GM18909 (cell line): ENCODE measurements at regions not wholly inside any gene's neighbourhood (a gene's known extent, or its start where the extent isn't known, plus 50 kb on each side); places are given as distances from the start of the nearest gene placed in this dataset.
"Not testable (repeated sequence)": the region's sequence is repeated elsewhere in the genome, so short reads cannot be mapped to it uniquely, and the experiment has no call there.

ENCODE experiments used
- ATAC-seq: cut with Tn5 transposase; IDR thresholded peaks from one replicate; pipeline ENCODE4 v1.9.1; 2021; ENCODE audit warnings: mild to moderate bottlenecking; ENCODE audit not compliant: unreplicated experiment, poor library complexity

- ATAC-seq, result no peak
These were observed 62.9 kb downstream of the ACKR3 start for GRCh38 chr2:236632295-236633218.

- no peak for ATAC-seq
These were observed 63.6 kb downstream of the ACKR3 start for GRCh38 chr2:236633219-236633570.

DNA sequence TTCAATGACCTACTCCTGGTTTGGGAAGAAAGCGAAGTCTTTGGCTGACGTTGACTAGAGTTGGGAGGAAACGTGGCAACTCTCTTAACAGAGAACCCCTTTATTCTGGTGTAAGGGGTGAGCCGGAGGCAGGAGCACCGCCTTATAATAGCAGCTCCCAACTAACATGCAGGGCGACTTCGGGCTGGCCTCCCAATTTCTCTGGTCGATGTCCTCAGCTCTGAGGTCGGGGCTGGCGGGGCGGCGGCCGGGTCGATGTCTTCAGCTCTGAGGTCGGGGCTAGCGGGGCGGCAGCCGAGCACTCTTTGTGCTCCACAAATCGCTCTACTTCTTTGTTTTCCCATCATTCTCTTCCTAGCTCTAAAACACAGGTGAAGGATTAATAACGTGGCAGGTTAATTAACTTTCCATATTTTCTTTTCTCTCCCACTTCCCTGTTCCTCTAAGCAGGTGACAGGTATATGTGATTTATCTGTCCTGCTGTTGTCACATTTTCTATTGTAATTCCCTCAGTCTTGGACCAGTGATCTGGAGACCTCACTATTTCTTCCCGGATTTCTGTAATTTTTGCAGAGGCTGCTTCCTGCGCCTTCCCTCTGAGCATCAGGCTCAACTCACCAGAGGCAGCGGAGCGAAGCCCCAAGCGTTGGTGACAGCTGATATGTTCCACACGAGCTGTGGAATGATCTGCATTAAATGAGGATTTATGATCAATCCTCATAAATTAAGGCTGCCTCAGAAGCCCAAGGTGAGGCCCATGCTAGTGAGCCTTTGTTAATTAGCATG lies 64.3 kb downstream of the ACKR3 start:
- ATAC-seq, result no peak

- ATAC-seq, result no peak
These were observed 66.6 kb downstream of the ACKR3 start for GRCh38 chr2:236636261-236636660.

DNA sequence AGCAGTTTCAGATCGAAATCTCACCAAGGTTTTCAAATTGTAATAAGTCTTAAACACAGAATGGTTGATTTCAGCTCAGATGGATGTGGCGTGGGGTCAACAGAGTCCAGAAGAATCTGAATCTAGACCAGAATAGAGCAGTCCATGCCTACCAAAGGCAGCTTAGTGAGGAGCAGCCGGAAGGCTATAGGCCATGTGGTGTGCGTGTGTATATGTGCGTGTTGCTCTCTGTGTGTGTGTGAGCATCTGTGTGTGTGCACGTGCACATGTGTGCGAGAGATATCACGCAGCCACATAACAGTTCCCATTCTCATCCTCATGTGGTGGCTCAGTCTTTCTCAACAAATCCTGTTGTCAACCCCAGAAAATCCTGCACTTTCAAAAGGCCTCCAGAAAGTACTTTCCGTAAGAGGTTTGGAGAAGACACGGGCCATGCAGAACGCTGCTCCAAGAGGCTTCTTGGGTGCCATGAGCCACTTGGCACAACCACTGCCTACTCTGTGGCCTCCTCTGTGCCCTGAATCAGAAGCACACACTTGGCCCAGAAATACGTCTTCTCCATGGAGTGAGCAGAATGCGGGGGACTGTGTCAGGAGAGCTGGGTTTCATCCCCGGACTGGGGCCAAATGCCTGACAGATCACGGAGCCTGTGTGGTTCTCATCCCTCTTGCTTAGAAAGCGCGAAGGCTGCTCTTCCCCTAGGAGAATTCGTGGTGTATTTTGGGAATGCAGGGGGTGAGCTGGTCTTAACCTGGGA lies 67.3 kb downstream of the ACKR3 start:
- ATAC-seq, result no peak

DNA sequence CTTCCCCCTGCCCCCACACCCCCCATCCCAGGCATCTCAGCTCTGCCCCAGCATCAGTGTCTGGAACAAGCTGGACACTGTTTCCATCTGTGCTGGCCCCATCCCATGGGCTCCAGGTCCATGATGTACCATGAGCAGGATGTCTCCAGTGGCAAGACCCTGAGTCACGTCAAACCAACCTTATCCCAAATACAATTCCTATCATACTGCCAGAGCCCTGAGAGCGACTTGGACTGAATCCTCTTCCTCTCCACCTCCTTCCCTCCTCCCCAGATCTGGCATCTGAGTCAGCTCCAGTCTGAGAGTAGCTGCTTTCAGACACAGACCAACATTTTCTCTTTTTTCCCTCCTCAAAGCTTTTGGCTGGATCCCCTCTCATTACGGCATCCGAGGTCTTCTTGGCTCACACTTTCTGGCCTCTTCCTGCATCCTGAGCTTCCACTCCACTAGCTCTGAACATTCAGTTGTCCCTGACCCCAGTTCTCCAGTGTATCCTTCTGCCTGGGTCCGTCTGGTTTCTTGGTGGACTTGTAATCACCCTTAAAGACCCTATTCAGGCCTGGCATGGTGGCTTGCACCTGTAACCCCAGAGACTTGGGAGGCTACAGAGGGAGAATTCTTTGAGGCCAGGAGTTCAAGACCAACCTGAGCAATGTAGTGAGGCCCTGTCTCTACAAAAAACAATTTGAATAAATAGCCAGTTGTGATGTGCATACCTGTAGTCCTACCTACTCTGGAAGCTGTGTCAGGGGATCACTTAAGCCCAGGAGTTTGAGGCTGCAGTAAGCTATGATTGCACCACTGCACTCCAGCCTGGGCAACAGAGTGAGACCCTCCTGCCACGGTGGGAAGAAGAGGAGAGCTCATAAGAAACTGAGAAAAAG lies 68.3 kb downstream of the ACKR3 start:
- no peak for ATAC-seq

GRCh38 chr2:236638707-236639106 lies 69.1 kb downstream of the ACKR3 start:
- no peak for ATAC-seq

- ATAC-seq, result no peak
These were observed 70.0 kb downstream of the ACKR3 start for GRCh38 chr2:236639461-236640235.

DNA sequence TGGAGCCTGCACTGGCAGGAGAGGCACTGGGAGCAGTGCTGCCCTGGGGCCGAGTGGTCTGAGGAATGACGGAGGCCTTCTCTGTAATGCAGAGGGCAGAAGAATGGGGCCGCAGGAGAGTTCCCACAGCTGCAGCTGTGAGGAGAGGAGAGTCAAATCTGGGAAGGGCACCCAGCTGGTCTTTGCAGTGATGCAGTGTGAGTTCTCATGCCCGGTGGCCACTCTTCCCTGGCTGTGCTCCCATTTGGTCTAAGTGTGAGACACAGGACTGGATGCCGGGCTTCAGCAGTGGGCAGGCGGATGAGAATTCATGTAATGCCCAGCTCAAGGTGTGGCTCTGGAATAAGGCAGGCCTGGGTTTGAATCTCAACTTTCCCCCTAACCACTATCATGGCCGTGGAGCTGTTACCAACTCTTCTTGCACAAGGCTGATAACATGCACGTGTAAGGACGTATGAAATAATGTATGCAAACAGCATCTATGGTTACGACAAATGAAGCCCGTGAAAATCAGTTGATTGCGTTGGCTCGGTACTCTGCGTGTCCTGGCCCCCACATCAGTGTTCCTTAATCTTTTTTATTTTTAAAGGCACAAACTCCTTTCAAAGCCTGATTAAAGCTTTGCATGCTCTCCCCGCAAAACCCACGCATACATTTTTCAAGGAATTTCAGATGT lies 71.6 kb downstream of the ACKR3 start:
- no peak for ATAC-seq

DNA sequence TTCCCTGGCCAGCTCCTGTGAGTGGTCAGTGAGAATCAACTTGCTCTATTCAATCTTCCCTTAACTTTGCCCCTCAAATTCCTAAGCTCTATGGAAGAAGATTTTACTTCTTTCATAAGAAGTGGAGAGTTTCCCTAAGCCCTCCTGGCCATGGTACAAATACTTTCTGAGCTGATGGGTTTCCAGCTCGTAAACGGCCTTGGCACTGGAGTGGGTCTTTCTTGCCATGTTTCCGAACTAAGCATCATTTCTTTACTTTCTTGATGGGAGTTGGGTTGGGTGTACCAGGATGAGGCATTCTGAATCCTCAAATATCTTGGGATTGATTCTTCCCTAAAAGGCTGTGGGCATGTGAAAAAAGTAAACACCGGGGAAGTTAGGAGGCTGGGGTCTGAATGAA lies 72.5 kb downstream of the ACKR3 start:
- ATAC-seq, result no peak

DNA sequence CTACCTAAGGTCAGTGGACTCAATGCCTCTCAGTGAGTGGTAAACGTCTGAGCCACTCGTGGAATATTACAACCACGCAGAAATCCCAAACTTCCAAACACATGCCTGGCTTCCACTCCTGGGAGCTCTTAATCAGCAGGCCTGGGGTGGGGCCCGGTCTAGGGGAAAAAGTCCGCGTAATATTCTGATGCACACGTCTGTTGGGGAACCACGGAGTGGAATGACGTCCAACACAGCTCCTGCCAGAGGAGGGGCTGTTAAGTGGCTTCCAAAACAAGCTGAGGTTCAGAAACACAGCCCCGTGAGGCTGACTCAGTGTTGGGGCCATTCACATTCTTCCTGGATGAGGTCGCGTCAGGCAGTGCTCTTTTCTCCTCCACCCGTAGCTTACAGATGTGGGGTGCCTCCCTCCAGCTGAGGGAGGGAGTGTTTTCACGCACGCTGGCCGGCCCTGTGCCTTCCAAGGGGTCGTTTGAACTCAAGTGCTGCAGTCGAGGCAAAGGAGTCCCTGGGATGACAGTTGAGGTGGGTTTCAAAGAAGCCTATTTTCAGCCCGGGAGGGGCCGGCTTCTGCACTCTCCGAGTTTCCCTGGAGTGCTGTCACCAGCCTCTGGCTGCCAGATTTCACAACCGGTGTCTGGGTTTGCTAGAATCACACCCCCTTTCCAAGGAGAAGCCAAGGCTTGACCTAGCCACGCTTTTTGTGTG lies 73.1 kb downstream of the ACKR3 start:
- ATAC-seq, result no peak

- ATAC-seq, result no peak
These were observed 73.9 kb downstream of the ACKR3 start for GRCh38 chr2:236643480-236643879.

GRCh38 chr2:236644067-236644466 lies 74.4 kb downstream of the ACKR3 start:
- no peak for ATAC-seq

DNA sequence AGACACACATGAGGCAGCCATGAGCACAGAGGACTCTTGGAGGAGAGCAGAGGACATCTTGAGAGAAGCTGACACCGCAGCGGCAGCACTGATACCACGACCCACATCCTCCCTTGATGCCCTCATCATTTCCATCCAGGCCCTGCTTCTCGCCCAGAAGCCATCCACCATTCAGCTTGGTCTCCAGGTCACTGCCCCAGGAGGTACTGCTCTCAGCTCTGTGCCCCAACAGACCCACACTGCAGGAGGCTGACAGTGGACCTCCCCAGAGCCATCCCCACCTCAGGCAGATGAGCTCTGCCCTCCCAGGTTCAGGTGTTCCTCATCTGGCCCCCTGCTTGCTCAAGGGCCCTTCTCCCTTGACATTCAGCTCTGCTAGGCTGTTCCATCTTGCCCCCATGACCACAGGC lies 74.9 kb downstream of the ACKR3 start:
- ATAC-seq, result no peak

- not testable (repeated sequence) for ATAC-seq
These were observed 75.5 kb downstream of the ACKR3 start for GRCh38 chr2:236645141-236645540.

DNA sequence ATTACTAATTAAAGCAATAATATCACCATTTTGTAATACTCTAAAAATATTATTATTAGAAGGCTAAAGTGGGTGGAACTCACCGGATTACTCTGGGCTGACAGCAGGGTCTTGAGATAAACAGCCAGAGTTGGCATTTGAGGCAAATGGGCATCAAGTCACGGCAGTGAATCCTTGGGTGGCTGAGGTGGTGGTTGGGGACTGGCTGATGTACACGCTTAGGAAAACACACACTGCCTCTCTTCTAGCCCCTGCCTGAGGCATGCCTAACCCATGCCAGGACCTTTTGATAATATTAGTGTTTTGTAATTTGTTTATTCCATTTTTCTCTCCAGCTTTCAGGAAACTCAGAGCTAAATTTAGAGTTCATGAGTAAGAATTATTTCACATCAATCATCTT lies 76.8 kb downstream of the ACKR3 start:
- no peak for ATAC-seq

DNA sequence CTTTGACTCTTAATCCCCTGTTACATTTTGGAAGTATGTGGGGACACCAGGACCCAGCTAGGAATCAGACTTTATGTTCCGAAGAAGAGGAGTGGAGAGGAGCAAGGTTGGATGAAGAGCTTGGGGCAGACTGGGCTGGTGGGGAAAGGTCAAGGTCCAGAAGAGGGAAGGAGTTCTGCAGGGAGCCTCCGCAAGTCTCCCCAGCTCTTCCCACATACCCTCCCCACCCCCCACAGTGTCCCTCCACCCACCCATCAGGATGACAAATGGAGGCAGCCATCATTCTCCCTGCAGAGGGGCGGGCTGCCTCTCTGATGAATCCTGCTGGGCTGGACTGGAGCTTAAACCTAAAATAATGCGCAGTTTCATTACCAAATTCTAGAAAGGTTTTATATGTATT lies 77.2 kb downstream of the ACKR3 start:
- no peak for ATAC-seq

DNA sequence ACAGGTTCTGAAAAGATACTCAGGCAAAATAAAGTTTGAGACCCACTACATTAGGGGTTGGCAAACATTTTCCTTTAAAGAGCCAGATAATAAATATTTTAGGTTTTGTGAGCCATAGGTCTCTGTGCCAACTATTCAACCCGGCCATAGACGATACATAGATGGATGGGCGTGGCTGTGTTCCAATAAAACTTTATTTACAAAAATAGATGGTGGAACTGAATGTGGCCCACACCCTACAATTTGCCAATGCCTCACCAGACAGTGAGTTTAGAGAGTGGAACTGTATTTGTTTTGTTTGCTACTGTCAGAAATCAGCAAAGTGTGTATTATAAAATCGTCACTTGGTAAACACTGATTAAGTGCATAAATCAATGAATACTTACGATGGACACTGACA lies 78.0 kb downstream of the ACKR3 start:
- ATAC-seq, result no peak
